Uterus (tissue), 2 donors: ENCODE measurements at regions not wholly inside any gene's neighbourhood (a gene's known extent, or its start where the extent isn't known, plus 50 kb on each side); places are given as distances from the start of the nearest gene placed in this dataset.
"Not testable (repeated sequence)": the region's sequence is repeated elsewhere in the genome, so short reads cannot be mapped to it uniquely, and the experiment has no call there.

Source experiments
- POLR2A ChIP-seq, 2 donors: fragments of 450-650 bp; IDR thresholded peaks; one replicate each; pipeline ENCODE4 v1.6.1; 2016; ENCODE audit warnings: antibody characterized with exemption in 2 of 2, mild to moderate bottlenecking in 1 of 2, moderate library complexity in 1 of 2
- TF ChIP-seq, protein P1 (sequence below), 4 experiments: fragments of 200-600 bp in 2 of 4; fragments of 450-650 bp in 2 of 4; sonication (generic) in 2 of 4; IDR thresholded peaks; one replicate each; pipeline ENCODE4 v1.5.1; 2016 to 2019; ENCODE audit warnings: antibody characterized with exemption in 4 of 4, mild to moderate bottlenecking in 2 of 4, moderate library complexity in 1 of 4

DNA sequence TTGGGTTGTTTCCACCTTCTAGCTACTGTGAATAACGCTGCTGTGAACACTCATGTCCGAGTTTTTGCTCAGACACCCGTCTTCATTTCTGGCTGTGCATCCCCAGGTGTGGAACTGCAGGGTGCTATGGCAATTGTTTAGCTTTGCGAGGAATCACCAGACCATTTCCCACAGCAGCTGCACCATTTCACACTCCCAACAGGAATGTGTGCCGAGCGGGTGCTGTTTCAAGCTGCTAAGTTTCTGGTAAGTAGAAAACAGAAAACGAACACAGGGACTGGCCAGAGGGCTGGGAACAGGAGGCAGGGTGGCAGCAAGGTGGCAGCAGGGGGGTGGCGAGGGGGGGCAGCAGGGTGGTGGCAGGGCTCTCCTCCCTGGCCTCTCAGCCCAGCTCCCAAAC, 5437.1 kb upstream of the TPTE start:
- TF ChIP-seq, protein P1, sequence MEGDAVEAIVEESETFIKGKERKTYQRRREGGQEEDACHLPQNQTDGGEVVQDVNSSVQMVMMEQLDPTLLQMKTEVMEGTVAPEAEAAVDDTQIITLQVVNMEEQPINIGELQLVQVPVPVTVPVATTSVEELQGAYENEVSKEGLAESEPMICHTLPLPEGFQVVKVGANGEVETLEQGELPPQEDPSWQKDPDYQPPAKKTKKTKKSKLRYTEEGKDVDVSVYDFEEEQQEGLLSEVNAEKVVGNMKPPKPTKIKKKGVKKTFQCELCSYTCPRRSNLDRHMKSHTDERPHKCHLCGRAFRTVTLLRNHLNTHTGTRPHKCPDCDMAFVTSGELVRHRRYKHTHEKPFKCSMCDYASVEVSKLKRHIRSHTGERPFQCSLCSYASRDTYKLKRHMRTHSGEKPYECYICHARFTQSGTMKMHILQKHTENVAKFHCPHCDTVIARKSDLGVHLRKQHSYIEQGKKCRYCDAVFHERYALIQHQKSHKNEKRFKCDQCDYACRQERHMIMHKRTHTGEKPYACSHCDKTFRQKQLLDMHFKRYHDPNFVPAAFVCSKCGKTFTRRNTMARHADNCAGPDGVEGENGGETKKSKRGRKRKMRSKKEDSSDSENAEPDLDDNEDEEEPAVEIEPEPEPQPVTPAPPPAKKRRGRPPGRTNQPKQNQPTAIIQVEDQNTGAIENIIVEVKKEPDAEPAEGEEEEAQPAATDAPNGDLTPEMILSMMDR (IDR thresholded peaks at IDR 0.05): not testable (repeated sequence)
- not testable (repeated sequence) for TF ChIP-seq POLR2A (IDR thresholded peaks at IDR 0.05)
